ENCODE measurements at regions not wholly inside any gene's neighbourhood (a gene's known extent, or its start where the extent isn't known, plus 50 kb on each side); places are given as distances from the start of the nearest gene placed in this dataset.

GRCh38 chr11:36777311-36777710 is 179.3 kb upstream of the RAG2 start:
- H4K20me1 ChIP-seq (ENCODE audit: control insufficient read depth, insufficient read depth, insufficient read length): no peaks in the 10 kb centered on the region
- no peaks in the 10 kb centered on the region for H3K79me2 ChIP-seq (ENCODE audit: insufficient read depth, low read length)
- no peak overlapping the region for H2AFZ ChIP-seq (ENCODE audit: low read length)
- H3K9me3 ChIP-seq (ENCODE audit: control insufficient read depth, low read depth, low read length): no peaks in the 10 kb centered on the region
- peaks cover 0 to 7% of the 10 kb centered on the region in 2 experiments; a peak in 2 of 4 replicates for H3K4me1 Mint-ChIP-seq
- H2BK20ac ChIP-seq (ENCODE audit: low read depth, low read length, poor library complexity, severe bottlenecking): no peak overlapping the region
- H3K14ac ChIP-seq (ENCODE audit: insufficient read depth, low read length): no peak overlapping the region
- H3K4ac ChIP-seq (ENCODE audit: low read depth, low read length): no peak overlapping the region
- H3K4me3 Mint-ChIP-seq: no peak overlapping the region
- H3K27me3 Mint-ChIP-seq (ENCODE audit: low read depth): peaks cover 5% of the 10 kb centered on the region
- H2BK12ac ChIP-seq (ENCODE audit: insufficient read length, low read depth, low read length): no peak overlapping the region
- no peaks in the 10 kb centered on the region for H3K79me1 ChIP-seq (ENCODE audit: insufficient read depth, low read depth, low read length, poor library complexity, severe bottlenecking)
- TF ChIP-seq, protein P1, sequence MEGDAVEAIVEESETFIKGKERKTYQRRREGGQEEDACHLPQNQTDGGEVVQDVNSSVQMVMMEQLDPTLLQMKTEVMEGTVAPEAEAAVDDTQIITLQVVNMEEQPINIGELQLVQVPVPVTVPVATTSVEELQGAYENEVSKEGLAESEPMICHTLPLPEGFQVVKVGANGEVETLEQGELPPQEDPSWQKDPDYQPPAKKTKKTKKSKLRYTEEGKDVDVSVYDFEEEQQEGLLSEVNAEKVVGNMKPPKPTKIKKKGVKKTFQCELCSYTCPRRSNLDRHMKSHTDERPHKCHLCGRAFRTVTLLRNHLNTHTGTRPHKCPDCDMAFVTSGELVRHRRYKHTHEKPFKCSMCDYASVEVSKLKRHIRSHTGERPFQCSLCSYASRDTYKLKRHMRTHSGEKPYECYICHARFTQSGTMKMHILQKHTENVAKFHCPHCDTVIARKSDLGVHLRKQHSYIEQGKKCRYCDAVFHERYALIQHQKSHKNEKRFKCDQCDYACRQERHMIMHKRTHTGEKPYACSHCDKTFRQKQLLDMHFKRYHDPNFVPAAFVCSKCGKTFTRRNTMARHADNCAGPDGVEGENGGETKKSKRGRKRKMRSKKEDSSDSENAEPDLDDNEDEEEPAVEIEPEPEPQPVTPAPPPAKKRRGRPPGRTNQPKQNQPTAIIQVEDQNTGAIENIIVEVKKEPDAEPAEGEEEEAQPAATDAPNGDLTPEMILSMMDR (conservative IDR thresholded peaks at IDR 0.05): no peak
- H3T11ph ChIP-seq (ENCODE audit: low read length): no peak overlapping the region
- no peak overlapping the region for H2BK120ac ChIP-seq (ENCODE audit: low read depth, low read length, poor library complexity, severe bottlenecking)
- peaks cover 0 to 2% of the 10 kb centered on the region in 2 experiments; a peak in 1 of 5 replicates for H3K9me3 Mint-ChIP-seq
- H3K4me1 ChIP-seq (ENCODE audit: insufficient read depth, low read length): no peaks in the 10 kb centered on the region
- no peak overlapping the region for H3K56ac ChIP-seq (ENCODE audit: insufficient read length, low read depth, low read length)
- no peak overlapping the region for H3K9ac ChIP-seq (ENCODE audit: extremely low read depth, insufficient read length, low read length)
- H2BK5ac ChIP-seq (ENCODE audit: insufficient read length, low read length): no peak overlapping the region
- H4K8ac ChIP-seq (replicated peaks; ENCODE audit: insufficient read length, low read depth, low read length): no peak overlapping the region
- H2BK15ac ChIP-seq (ENCODE audit: low read depth, low read length): no peak overlapping the region
- WGBS (ENCODE audit: extremely low coverage, insufficient read length, low lambda C conversion rate): no CpG with 5 or more reads among the region's 2 CpGs
- no peak overlapping the region for H4K91ac ChIP-seq (ENCODE audit: insufficient read length, low read depth, low read length)
- no peak overlapping the region for H4K5ac ChIP-seq (ENCODE audit: insufficient read length, low read depth, low read length)
- H3K27ac ChIP-seq (ENCODE audit: insufficient read length, low read depth, low read length): no peak overlapping the region
- no peak overlapping the region for H3K4me2 ChIP-seq (ENCODE audit: insufficient read depth, insufficient read length, low read length)
- no peak overlapping the region for H3K23ac ChIP-seq (ENCODE audit: insufficient read length, low read depth, low read length)
- peak overlapping the region in 1 of 3 experiments; percentile 66; a peak in 1 of 7 replicates for H3K27ac Mint-ChIP-seq
- H3K27me3 ChIP-seq (ENCODE audit: insufficient read depth, low read length): no peaks in the 10 kb centered on the region
- H2AK5ac ChIP-seq (ENCODE audit: insufficient read length, low read length): no peak overlapping the region
- H3K18ac ChIP-seq (ENCODE audit: insufficient read length, low read depth, low read length): no peak overlapping the region
- H3K23me2 ChIP-seq (ENCODE audit: insufficient read length, low read depth, low read length, poor library complexity, severe bottlenecking): no peaks in the 10 kb centered on the region
- H3K36me3 Mint-ChIP-seq (ENCODE audit: insufficient read depth in 1 of 3, low read depth in 3 of 3): no peaks in the 10 kb centered on the region
- no peak for DNase-seq
